ENCODE measurements at regions not wholly inside any gene's neighbourhood (a gene's known extent, or its start where the extent isn't known, plus 50 kb on each side); places are given as distances from the start of the nearest gene placed in this dataset.
"Not testable (repeated sequence)": the region's sequence is repeated elsewhere in the genome, so short reads cannot be mapped to it uniquely, and the experiment has no call there.

- no peak for DNase-seq
Observed at GRCh38 chr13:65343898-65344663, 1886.1 kb downstream of the PCDH9 start.

- DNase-seq: no peak
Observed at GRCh38 chr13:65342541-65343337, 1887.4 kb downstream of the PCDH9 start.

- DNase-seq: no peak
Observed at GRCh38 chr13:65339241-65339640, 1890.9 kb downstream of the PCDH9 start.

- no peak for DNase-seq
Observed at GRCh38 chr13:65336916-65337315, 1893.2 kb downstream of the PCDH9 start.

- DNase-seq: no peak
Observed at GRCh38 chr13:65336087-65336749, 1893.9 kb downstream of the PCDH9 start.

GRCh38 chr13:65330691-65331090, 1899.4 kb downstream of the PCDH9 start:
- DNase-seq: no peak

- DNase-seq: no peak
Observed at GRCh38 chr13:65330287-65330686, 1899.8 kb downstream of the PCDH9 start.

- DNase-seq: not testable (repeated sequence)
Observed at GRCh38 chr13:65323192-65323591, 1906.9 kb downstream of the PCDH9 start.

GRCh38 chr13:65321423-65321822, 1908.7 kb downstream of the PCDH9 start:
- not testable (repeated sequence) for DNase-seq

- no peak for DNase-seq
Observed at GRCh38 chr13:65314008-65314407, 1916.1 kb downstream of the PCDH9 start.

- no peak for DNase-seq
Observed at GRCh38 chr13:65310663-65311328, 1919.3 kb downstream of the PCDH9 start.

- DNase-seq: no peak
Observed at GRCh38 chr13:65309906-65310305, 1920.2 kb downstream of the PCDH9 start.

GRCh38 chr13:65308729-65309128, 1921.4 kb downstream of the PCDH9 start:
- not testable (repeated sequence) for DNase-seq

- DNase-seq: no peak
Observed at GRCh38 chr13:65307056-65307455, 1923.1 kb downstream of the PCDH9 start.

GRCh38 chr13:65302691-65303090, 1927.4 kb downstream of the PCDH9 start:
- no peak for DNase-seq

GRCh38 chr13:65301506-65301905, 1928.6 kb downstream of the PCDH9 start:
- no peak for DNase-seq

GRCh38 chr13:65300220-65300619, 1929.9 kb downstream of the PCDH9 start:
- DNase-seq: no peak

- DNase-seq: no peak
Observed at GRCh38 chr13:65293530-65294198, 1936.5 kb downstream of the PCDH9 start.

- DNase-seq: no peak
Observed at GRCh38 chr13:65292488-65292901, 1937.6 kb downstream of the PCDH9 start.

GRCh38 chr13:65287405-65287804, 1942.7 kb downstream of the PCDH9 start:
- no peak for DNase-seq

- DNase-seq: no peak
Observed at GRCh38 chr13:65275838-65276630, 1954.1 kb downstream of the PCDH9 start.

- no peak for DNase-seq
Observed at GRCh38 chr13:65275108-65275507, 1955.0 kb downstream of the PCDH9 start.

Measured in 8988T (cell line).